ENCODE measurements at regions not wholly inside any gene's neighbourhood (a gene's known extent, or its start where the extent isn't known, plus 50 kb on each side); places are given as distances from the start of the nearest gene placed in this dataset.

DNA sequence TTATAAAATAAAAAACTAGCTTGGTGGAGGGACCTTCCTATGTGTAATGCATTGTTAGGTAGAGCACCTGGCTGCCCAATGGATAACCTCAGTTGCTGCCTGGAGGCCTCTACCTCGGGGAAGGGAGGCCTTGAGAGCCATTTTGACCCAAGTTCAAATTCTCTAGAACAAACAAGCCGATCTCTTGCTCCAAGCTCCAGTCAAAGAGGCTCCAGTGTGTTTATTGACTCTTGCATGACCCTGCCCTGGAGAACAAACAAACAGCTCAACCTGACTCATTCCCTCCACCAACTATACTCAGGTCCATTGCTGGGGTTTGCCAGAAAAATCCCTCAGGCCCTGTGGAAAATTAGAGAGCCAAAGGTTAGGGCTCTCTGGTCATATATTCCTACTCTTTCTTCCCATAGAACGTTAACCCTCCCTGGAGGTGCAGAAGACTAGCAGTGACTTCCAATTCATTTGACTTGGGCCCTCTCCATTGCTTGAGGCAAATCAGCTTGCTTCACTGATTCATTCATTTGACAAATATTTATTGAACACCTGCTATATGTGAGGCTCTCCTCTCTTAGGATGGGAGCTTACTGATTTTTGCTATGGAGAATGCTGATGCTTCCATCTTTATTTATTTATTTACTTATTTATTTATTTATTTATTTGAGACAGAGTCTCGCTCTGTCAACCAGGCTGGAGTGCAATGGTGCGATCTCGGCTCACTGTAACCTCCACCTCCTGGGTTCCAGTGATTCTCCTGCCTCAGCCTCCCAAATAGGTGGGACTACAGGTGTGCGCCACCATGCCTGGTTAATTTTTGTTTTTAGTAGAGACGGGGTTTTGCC is 73.7 kb upstream of the CISTR start:
- H3K27me3 ChIP-seq (ENCODE audit: insufficient read depth, low read length): no peaks in the 10 kb centered on the region
- Mint-ChIP-seq H3K4me3 (no peak overlapping the region), H3K27me3 (ENCODE audit: low read depth) (peaks cover 22% of the 10 kb centered on the region), H3K9me3 (no peaks in the 10 kb centered on the region), H3K36me3 (ENCODE audit: insufficient read depth in 1 of 3, low read depth in 3 of 3) (no peaks in the 10 kb centered on the region), H3K4me1 (no peaks in the 10 kb centered on the region), H3K27ac (no peak overlapping the region)
- no peak overlapping the region for H2BK5ac ChIP-seq (ENCODE audit: insufficient read length, low read length)
- no peak overlapping the region for H3K4me2 ChIP-seq (ENCODE audit: insufficient read depth, insufficient read length, low read length)
- whole genome bisulfite sequencing (ENCODE audit: extremely low coverage, insufficient read length, low lambda C conversion rate): no CpG with 5 or more reads among the region's 8 CpGs
- no peaks in the 10 kb centered on the region for H3K9me3 ChIP-seq (ENCODE audit: control insufficient read depth, low read depth, low read length)
- no peaks in the 10 kb centered on the region for H3K23me2 ChIP-seq (ENCODE audit: insufficient read length, low read depth, low read length, poor library complexity, severe bottlenecking)
- H2BK120ac ChIP-seq (ENCODE audit: low read depth, low read length, poor library complexity, severe bottlenecking): no peak overlapping the region
- no peak overlapping the region for H3T11ph ChIP-seq (ENCODE audit: low read length)
- H3K18ac ChIP-seq (ENCODE audit: insufficient read length, low read depth, low read length): no peak overlapping the region
- H4K91ac ChIP-seq (ENCODE audit: insufficient read length, low read depth, low read length): no peak overlapping the region
- no peak overlapping the region for H4K5ac ChIP-seq (ENCODE audit: insufficient read length, low read depth, low read length)
- H2BK15ac ChIP-seq (ENCODE audit: low read depth, low read length): no peak overlapping the region
- H4K8ac ChIP-seq (replicated peaks; ENCODE audit: insufficient read length, low read depth, low read length): no peak overlapping the region
- H3K9ac ChIP-seq (ENCODE audit: extremely low read depth, insufficient read length, low read length): no peak overlapping the region
- H3K23ac ChIP-seq (ENCODE audit: insufficient read length, low read depth, low read length): no peak overlapping the region
- no peaks in the 10 kb centered on the region for H3K4me1 ChIP-seq (ENCODE audit: insufficient read depth, low read length)
- no peak overlapping the region for H3K14ac ChIP-seq (ENCODE audit: insufficient read depth, low read length)
- no peak for DNase-seq
- H3K56ac ChIP-seq (ENCODE audit: insufficient read length, low read depth, low read length): no peak overlapping the region
- no peaks in the 10 kb centered on the region for H4K20me1 ChIP-seq (ENCODE audit: control insufficient read depth, insufficient read depth, insufficient read length)
- no peak overlapping the region for H2AK5ac ChIP-seq (ENCODE audit: insufficient read length, low read length)
- TF ChIP-seq, protein P1, sequence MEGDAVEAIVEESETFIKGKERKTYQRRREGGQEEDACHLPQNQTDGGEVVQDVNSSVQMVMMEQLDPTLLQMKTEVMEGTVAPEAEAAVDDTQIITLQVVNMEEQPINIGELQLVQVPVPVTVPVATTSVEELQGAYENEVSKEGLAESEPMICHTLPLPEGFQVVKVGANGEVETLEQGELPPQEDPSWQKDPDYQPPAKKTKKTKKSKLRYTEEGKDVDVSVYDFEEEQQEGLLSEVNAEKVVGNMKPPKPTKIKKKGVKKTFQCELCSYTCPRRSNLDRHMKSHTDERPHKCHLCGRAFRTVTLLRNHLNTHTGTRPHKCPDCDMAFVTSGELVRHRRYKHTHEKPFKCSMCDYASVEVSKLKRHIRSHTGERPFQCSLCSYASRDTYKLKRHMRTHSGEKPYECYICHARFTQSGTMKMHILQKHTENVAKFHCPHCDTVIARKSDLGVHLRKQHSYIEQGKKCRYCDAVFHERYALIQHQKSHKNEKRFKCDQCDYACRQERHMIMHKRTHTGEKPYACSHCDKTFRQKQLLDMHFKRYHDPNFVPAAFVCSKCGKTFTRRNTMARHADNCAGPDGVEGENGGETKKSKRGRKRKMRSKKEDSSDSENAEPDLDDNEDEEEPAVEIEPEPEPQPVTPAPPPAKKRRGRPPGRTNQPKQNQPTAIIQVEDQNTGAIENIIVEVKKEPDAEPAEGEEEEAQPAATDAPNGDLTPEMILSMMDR (conservative IDR thresholded peaks at IDR 0.05): no peak
- H2BK12ac ChIP-seq (ENCODE audit: insufficient read length, low read depth, low read length): no peak overlapping the region
- no peaks in the 10 kb centered on the region for H3K79me1 ChIP-seq (ENCODE audit: insufficient read depth, low read depth, low read length, poor library complexity, severe bottlenecking)
- no peak overlapping the region for H2BK20ac ChIP-seq (ENCODE audit: low read depth, low read length, poor library complexity, severe bottlenecking)
- H3K27ac ChIP-seq (ENCODE audit: insufficient read length, low read depth, low read length): no peak overlapping the region
- H2AFZ ChIP-seq (ENCODE audit: low read length): no peak overlapping the region
- H3K4ac ChIP-seq (ENCODE audit: low read depth, low read length): no peak overlapping the region
- H3K79me2 ChIP-seq (ENCODE audit: insufficient read depth, low read length): no peaks in the 10 kb centered on the region
